ENCODE measurements at regions not wholly inside any gene's neighbourhood (a gene's known extent, or its start where the extent isn't known, plus 50 kb on each side); places are given as distances from the start of the nearest gene placed in this dataset.

DNA sequence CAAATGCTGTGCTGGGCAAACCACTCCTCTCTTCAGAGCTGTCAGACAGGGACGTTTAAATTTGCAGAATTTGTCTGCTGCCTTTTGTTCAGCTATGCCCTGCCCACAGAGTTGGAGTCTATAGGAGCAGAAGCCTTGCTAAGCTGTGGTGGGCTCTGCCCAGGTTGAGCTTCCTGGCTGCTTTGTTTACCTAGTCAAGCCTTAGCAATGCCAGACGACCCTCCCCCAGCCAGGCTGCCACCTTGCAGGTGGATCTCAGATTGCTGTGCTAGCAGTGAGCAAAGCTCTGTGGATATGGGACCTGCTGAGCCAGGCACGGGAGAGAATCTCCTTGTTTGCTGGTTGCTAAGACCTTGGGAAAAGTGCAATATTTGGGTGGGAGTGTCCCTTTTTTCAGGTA lies 314.9 kb downstream of the NNT start (continued):
- TF ChIP-seq LCORL (IDR thresholded peaks at IDR 0.05) (no peak), LCORL (CRISPR knock-in tag; IDR thresholded peaks at IDR 0.05) (no peak), GATAD2A (CRISPR knock-in tag; IDR thresholded peaks at IDR 0.05) (no peak), ZNF296 (CRISPR knock-in tag; conservative IDR thresholded peaks at IDR 0.05) (no peak), CENPX (CRISPR knock-in tag; IDR thresholded peaks at IDR 0.05) (no peak), ZNF746 (CRISPR knock-in tag; IDR thresholded peaks at IDR 0.05) (no peak)

DNA sequence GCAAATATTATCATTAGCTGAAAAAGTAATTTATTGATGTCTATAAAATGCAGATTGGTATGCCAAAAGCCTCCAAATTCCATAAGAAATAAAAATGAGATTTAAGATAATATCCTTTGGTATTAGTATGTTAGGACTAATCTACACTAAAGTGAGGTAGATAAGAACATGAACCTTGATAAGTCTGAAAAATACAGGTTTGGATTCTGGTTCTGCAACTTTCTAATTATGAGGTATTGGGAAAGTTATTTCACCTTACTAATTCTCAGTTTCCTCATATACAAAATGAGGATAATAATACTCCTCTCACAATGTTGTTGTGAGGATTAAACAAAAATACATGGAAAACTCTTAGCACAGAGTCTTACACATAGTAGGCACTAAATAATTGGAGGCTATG lies 300.1 kb downstream of the NNT start:
- intact Hi-C loops (cut with micrococcal nuclease; ENCODE audit: unreplicated experiment) (no loop called here), in situ Hi-C loops (cut with HindIII; ENCODE audit: extremely low pct_ligation_motif_present, low pct_unique_long_range_greater_than_20kb) (no loop called here)
- Histone ChIP-seq H3K4me1 (ENCODE audit: insufficient read depth, low read length) (no peaks in the 10 kb centered on the region), H2AFZ (ENCODE audit: low read length) (no peak overlapping the region), H3K79me2 (ENCODE audit: insufficient read depth, low read length) (no peaks in the 10 kb centered on the region), H3K9me3 (ENCODE audit: low read length) (no peaks in the 10 kb centered on the region), H4K20me1 (ENCODE audit: insufficient read depth, low read length) (no peaks in the 10 kb centered on the region), H3K36me3 (replicated peaks in 1 of 2; ENCODE audit: control insufficient read depth in 1 of 2, insufficient read depth in 2 of 2, low read length in 2 of 2) (no peaks in the 10 kb centered on the region), H3K9ac (ENCODE audit: insufficient read depth, low read depth, low read length) (no peak overlapping the region), H3K4me3 (replicated peaks in 1 of 3; ENCODE audit: insufficient read depth in 1 of 3, low read depth in 2 of 3, low read length in 3 of 3) (no peak overlapping the region), H3K27ac (ENCODE audit: extremely low read length, insufficient read depth, low read length) (no peak overlapping the region), H3K4me2 (ENCODE audit: low read depth, low read length) (no peak overlapping the region), H3K27me3 (ENCODE audit: control insufficient read depth in 1 of 2, insufficient read depth in 2 of 2, low read length in 2 of 2) (no peaks in the 10 kb centered on the region)
- DNase-seq (ENCODE audit: low spot score) (no peak), ATAC-seq (no peak), FAIRE-seq (no peak)
- ChIA-PET CTCF (ENCODE audit: low intra/inter-chr PET ratio, low total read pairs) (no interaction called here), POLR2A (no interaction called here)
- TF ChIP-seq CCAR2 (optimal IDR thresholded peaks at IDR 0.05; ENCODE audit: low read depth, low read length) = no peak
- TF ChIP-seq, protein P1, sequence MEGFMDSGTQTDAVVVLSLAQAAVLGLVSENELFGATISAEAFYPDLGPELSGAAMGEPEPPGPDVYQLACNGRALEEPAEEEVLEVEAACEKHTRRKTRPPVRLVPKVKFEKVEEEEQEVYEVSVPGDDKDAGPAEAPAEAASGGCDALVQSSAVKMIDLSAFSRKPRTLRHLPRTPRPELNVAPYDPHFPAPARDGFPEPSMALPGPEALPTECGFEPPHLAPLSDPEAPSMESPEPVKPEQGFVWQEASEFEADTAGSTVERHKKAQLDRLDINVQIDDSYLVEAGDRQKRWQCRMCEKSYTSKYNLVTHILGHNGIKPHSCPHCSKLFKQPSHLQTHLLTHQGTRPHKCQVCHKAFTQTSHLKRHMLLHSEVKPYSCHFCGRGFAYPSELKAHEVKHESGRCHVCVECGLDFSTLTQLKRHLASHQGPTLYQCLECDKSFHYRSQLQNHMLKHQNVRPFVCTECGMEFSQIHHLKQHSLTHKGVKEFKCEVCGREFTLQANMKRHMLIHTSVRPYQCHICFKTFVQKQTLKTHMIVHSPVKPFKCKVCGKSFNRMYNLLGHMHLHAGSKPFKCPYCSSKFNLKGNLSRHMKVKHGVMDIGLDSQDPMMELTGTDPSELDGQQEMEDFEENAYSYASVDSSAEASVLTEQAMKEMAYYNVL (CRISPR knock-in tag; IDR thresholded peaks at IDR 0.05; ENCODE audit: borderline replicate concordance) = no peak
- TF ChIP-seq ZSCAN9 (CRISPR knock-in tag; IDR thresholded peaks at IDR 0.05; ENCODE audit: borderline replicate concordance) = no peak
- no peak for TF ChIP-seq CAMTA2 (CRISPR knock-in tag; IDR thresholded peaks at IDR 0.05; ENCODE audit: borderline replicate concordance)
- TF ChIP-seq ZIK1 (CRISPR knock-in tag; IDR thresholded peaks at IDR 0.05; ENCODE audit: borderline replicate concordance, low read depth) = no peak
- TF ChIP-seq ZNF282 (IDR thresholded peaks at IDR 0.05; ENCODE audit: partially characterized antibody) = no peak
- TF ChIP-seq CHD4 (IDR thresholded peaks at IDR 0.05; ENCODE audit: borderline replicate concordance, low read length) = no peak
- TF ChIP-seq ZSCAN22 (CRISPR knock-in tag; IDR thresholded peaks at IDR 0.05) = no peak
- no peak for TF ChIP-seq ZNF260 (CRISPR knock-in tag; IDR thresholded peaks at IDR 0.05; ENCODE audit: borderline replicate concordance, low read depth)
- TF ChIP-seq, protein P2, sequence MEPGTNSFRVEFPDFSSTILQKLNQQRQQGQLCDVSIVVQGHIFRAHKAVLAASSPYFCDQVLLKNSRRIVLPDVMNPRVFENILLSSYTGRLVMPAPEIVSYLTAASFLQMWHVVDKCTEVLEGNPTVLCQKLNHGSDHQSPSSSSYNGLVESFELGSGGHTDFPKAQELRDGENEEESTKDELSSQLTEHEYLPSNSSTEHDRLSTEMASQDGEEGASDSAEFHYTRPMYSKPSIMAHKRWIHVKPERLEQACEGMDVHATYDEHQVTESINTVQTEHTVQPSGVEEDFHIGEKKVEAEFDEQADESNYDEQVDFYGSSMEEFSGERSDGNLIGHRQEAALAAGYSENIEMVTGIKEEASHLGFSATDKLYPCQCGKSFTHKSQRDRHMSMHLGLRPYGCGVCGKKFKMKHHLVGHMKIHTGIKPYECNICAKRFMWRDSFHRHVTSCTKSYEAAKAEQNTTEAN (CRISPR knock-in tag; conservative IDR thresholded peaks at IDR 0.05) = no peak
- no peak for TF ChIP-seq ZNF101 (CRISPR knock-in tag; IDR thresholded peaks at IDR 0.05; ENCODE audit: borderline replicate concordance, low read depth)
- TF ChIP-seq RNF2 (conservative IDR thresholded peaks at IDR 0.05; ENCODE audit: low read depth) = no peak
- no peak for TF ChIP-seq DMAP1 (CRISPR knock-in tag; IDR thresholded peaks at IDR 0.05)
- no peak for TF ChIP-seq ISL2 (CRISPR knock-in tag; IDR thresholded peaks at IDR 0.05)
- no peak for TF ChIP-seq HNF4G (IDR thresholded peaks at IDR 0.05; ENCODE audit: borderline replicate concordance, low read depth, low read length)
- no peak for TF ChIP-seq HNF4G (CRISPR knock-in tag; IDR thresholded peaks at IDR 0.05; ENCODE audit: borderline replicate concordance, low read depth)
- TF ChIP-seq KDM4B (CRISPR knock-in tag; IDR thresholded peaks at IDR 0.05) = no peak
- no peak for TF ChIP-seq ZNF564 (CRISPR knock-in tag; IDR thresholded peaks at IDR 0.05)
- no TSS peak for BruUV-seq (replicated peaks)

Data from HepG2 (cell line).